Lung (tissue), 11 donors: ENCODE measurements at regions not wholly inside any gene's neighbourhood (a gene's known extent, or its start where the extent isn't known, plus 50 kb on each side); places are given as distances from the start of the nearest gene placed in this dataset.

ENCODE experiments used
- ATAC-seq: fragments of 200-7000 bp; cut with Tn5 transposase; one replicate; pipeline ENCODE4 v1.9.1; 2020; ENCODE audit warnings: moderate number of reproducible peaks; ENCODE audit not compliant: insufficient read depth, low FRiP score
- DNase-seq, 3 donors: peaks; one replicate each; pipeline ENCODE4 v3.0.0-alpha.2; 2013 to 2017
- H3K27ac ChIP-seq, 2 donors: one replicate each; pipeline ENCODE4 v1.5.1; 2013; ENCODE audit warnings: mild to moderate bottlenecking in 2 of 2, moderate library complexity in 2 of 2, control low read depth in 1 of 2, inconsistent platforms in 1 of 2, low read depth in 1 of 2, low read length in 1 of 2
- H3K27me3 ChIP-seq, 3 donors: one replicate each; pipeline ENCODE4 v1.5.1; 2013; ENCODE audit warnings: low read length in 2 of 3; ENCODE audit not compliant: control insufficient read depth in 3 of 3, insufficient read depth in 3 of 3
- H3K36me3 ChIP-seq, 4 donors: one replicate each; pipeline ENCODE4 v1.5.1; 2013; ENCODE audit warnings: low read length in 4 of 4, mild to moderate bottlenecking in 1 of 4, moderate library complexity in 1 of 4; ENCODE audit not compliant: control insufficient read depth in 4 of 4, insufficient read depth in 4 of 4
- H3K4me1 ChIP-seq, 5 donors: one replicate each; pipeline ENCODE4 v1.5.1; 2013; ENCODE audit warnings: low read length in 5 of 5, mild to moderate bottlenecking in 2 of 5, moderate library complexity in 1 of 5; ENCODE audit not compliant: control insufficient read depth in 5 of 5, insufficient read depth in 5 of 5
- H3K4me3 ChIP-seq: one replicate; pipeline ENCODE4 v1.5.1; 2013; ENCODE audit warnings: mild to moderate bottlenecking, control low read depth, moderate library complexity
- H3K9ac ChIP-seq, 2 donors: one replicate each; pipeline ENCODE4 v1.5.1; 2013; ENCODE audit warnings: low read length in 2 of 2, control low read depth in 1 of 2; ENCODE audit not compliant: insufficient read depth in 1 of 2
- H3K9me3 ChIP-seq, 4 donors: one replicate each; pipeline ENCODE4 v1.5.1; 2013; ENCODE audit warnings: low read length in 3 of 4, mild to moderate bottlenecking in 1 of 4, moderate library complexity in 1 of 4; ENCODE audit not compliant: control insufficient read depth in 4 of 4, insufficient read depth in 3 of 4
- WGBS, 2 donors: extraction: QIAGEN DNeasy Blood & Tissue Kit; methylation state at CpG; one replicate each; pipeline ENCODE4 v1.1.7; 2013; 5-methylcytosine and 5-hydroxymethylcytosine counted together
- TF ChIP-seq, protein P1 (sequence below): IDR thresholded peaks from 2 replicates; pipeline ENCODE4 v1.5.1; 2012; ENCODE audit warnings: mild to moderate bottlenecking; ENCODE audit errors: control extremely low read depth, extremely low read depth
- donor health status: control.
- donor health status: control.
- donor health status: Bipolar disorder and iron deficiency.
- donor health status: healthy.
- donor health status: DM: yes; HTN: yes; CAD: no.

DNA sequence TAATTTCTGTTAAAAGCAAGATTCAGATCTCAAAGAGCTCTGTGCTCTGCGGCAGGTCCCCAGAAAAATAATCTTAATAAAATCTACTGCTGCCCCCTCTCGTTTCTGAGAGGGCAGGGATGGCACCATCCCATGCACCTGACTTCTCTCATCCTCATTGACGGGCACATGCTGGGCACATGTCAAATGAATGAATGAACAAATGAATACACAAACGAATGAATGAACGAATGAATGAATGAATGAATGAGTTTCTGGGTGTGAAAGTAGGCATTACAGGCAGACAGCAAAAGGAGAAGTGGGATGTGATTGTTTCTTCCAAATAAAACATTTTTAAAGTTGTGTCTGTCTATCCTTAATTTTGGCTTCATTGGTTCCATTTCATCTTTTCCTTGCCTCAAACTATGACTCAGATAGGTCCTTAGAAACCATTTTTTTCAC is 398.1 kb upstream of the PRKCQ start:
- H3K4me1 ChIP-seq: no peaks in the 10 kb centered on the region
- no peak for DNase-seq
- no peak for ATAC-seq
- no peak overlapping the region for H3K4me3 ChIP-seq
- H3K9ac ChIP-seq: no peak overlapping the region
- peaks cover 0 to 3% (median 0%) of the 10 kb centered on the region in 3 donors for H3K27me3 ChIP-seq
- TF ChIP-seq, protein P1, sequence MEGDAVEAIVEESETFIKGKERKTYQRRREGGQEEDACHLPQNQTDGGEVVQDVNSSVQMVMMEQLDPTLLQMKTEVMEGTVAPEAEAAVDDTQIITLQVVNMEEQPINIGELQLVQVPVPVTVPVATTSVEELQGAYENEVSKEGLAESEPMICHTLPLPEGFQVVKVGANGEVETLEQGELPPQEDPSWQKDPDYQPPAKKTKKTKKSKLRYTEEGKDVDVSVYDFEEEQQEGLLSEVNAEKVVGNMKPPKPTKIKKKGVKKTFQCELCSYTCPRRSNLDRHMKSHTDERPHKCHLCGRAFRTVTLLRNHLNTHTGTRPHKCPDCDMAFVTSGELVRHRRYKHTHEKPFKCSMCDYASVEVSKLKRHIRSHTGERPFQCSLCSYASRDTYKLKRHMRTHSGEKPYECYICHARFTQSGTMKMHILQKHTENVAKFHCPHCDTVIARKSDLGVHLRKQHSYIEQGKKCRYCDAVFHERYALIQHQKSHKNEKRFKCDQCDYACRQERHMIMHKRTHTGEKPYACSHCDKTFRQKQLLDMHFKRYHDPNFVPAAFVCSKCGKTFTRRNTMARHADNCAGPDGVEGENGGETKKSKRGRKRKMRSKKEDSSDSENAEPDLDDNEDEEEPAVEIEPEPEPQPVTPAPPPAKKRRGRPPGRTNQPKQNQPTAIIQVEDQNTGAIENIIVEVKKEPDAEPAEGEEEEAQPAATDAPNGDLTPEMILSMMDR: no peak
- no peak overlapping the region for H3K27ac ChIP-seq
- H3K36me3 ChIP-seq: no peaks in the 10 kb centered on the region
- 59 to 74% methylated on average over 5 of the region's 5 CpGs for WGBS, 2 donors
- peaks cover 0 to 6% (median 0%) of the 10 kb centered on the region in 4 donors for H3K9me3 ChIP-seq

GRCh38 chr10:6977398-6978186 is 397.5 kb upstream of the PRKCQ start:
- ATAC-seq (no peak), DNase-seq (no peak)
- Histone ChIP-seq H3K4me1 (no peaks in the 10 kb centered on the region), H3K4me3 (no peak overlapping the region), H3K36me3 (no peaks in the 10 kb centered on the region), H3K27ac (no peak overlapping the region), H3K9ac (no peak overlapping the region), H3K9me3 (peaks cover 0 to 6% (median 0%) of the 10 kb centered on the region in 4 donors), H3K27me3 (peaks cover 0 to 3% (median 0%) of the 10 kb centered on the region in 3 donors)
- TF ChIP-seq, protein P1: no peak
- 78 to 90% methylated on average over 12 of the region's 12 CpGs for WGBS, 2 donors

DNA sequence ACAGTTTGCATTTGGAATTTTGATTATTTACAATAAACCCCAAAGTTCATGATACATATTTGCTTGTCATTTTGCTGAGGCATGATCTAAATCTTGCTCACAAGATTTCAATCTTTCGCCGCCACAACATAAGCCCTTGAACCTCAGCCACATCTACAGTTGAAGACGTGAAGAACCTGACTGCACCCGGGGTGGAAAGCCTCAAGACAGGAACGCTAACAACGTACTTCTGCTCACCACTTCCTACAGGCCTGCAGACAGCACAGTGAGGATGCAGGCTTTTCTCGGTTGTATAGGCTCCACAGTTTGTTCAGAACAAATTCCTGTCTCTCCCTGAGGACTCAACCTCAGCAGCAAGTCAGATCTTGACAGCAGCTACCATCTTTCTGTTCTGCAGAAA is 393.8 kb upstream of the PRKCQ start:
- H3K9me3 ChIP-seq: peaks cover 0 to 4% (median 1%) of the 10 kb centered on the region in 4 donors
- no peak overlapping the region for H3K9ac ChIP-seq
- peaks cover 0 to 3% (median 0%) of the 10 kb centered on the region in 3 donors for H3K27me3 ChIP-seq
- no peak overlapping the region for H3K4me3 ChIP-seq
- ATAC-seq (no peak), DNase-seq (no peak)
- TF ChIP-seq, protein P1: no peak
- no peaks in the 10 kb centered on the region for H3K4me1 ChIP-seq
- 44 to 55% methylated on average over 7 of the region's 7 CpGs for WGBS, 2 donors
- no peak overlapping the region for H3K27ac ChIP-seq
- no peaks in the 10 kb centered on the region for H3K36me3 ChIP-seq
